Esophagus squamous epithelium (tissue), 5 donors: ENCODE measurements at regions not wholly inside any gene's neighbourhood (a gene's known extent, or its start where the extent isn't known, plus 50 kb on each side); places are given as distances from the start of the nearest gene placed in this dataset.

Experiments
- DNase-seq: peaks from one replicate; lab custom pipeline; 2025; lab: John Stamatoyannopoulos, UW
- H3K27ac ChIP-seq, 4 donors: fragments of 200-600 bp; sonication (generic); one replicate each; pipeline ENCODE4 v1.5.1; 2016 to 2019; ENCODE audit warnings: mild to moderate bottlenecking in 1 of 4
- H3K27me3 ChIP-seq, 4 donors: fragments of 200-600 bp; sonication (generic); 1 replicate in 3 of 4; 2 replicates in 1 of 4; pipeline versions ENCODE4 v1.5.1 to v1.6.0; 2017 to 2021; ENCODE audit warnings: antibody characterized with exemption in 1 of 4
- H3K36me3 ChIP-seq, 3 donors: fragments of 200-600 bp; sonication (generic); one replicate each; pipeline ENCODE4 v1.5.1; 2016 to 2019
- H3K4me1 ChIP-seq, 3 donors: fragments of 200-600 bp; sonication (generic); one replicate each; pipeline ENCODE4 v1.5.1; 2017 to 2019
- H3K4me3 ChIP-seq, 4 donors: fragments of 200-600 bp; sonication (generic); 1 replicate in 3 of 4; 2 replicates in 1 of 4; pipeline ENCODE4 v1.5.1; 2016 to 2019; ENCODE audit warnings: mild to moderate bottlenecking in 2 of 4, moderate library complexity in 1 of 4
- H3K9me3 ChIP-seq, 3 donors: fragments of 200-600 bp; sonication (generic); one replicate each; pipeline ENCODE4 v1.5.1; 2016 to 2019
- CTCF ChIP-seq, 6 experiments: fragments of 450-650 bp in 4 of 6; fragments of 200-600 bp in 2 of 6; sonication (generic) in 2 of 6; IDR thresholded peaks; one replicate each; pipeline ENCODE4 v1.5.1; 2016 to 2019; ENCODE audit warnings: antibody characterized with exemption in 6 of 6, mild to moderate bottlenecking in 4 of 6, moderate library complexity in 4 of 6
- POLR2A ChIP-seq, 4 donors: fragments of 450-650 bp; IDR thresholded peaks; one replicate each; pipeline ENCODE4 v1.6.1; 2017; ENCODE audit warnings: antibody characterized with exemption in 4 of 4, mild to moderate bottlenecking in 4 of 4, moderate library complexity in 3 of 4
- WGBS, 2 donors: methylation state at CpG; one replicate each; pipeline ENCODE4 v1.1.5; 2018; 5-methylcytosine and 5-hydroxymethylcytosine counted together
- intact Hi-C: fragments of 100-400 bp; cut with DNase I; formaldehyde crosslinking; loops from one replicate; pipeline ENCODE4 v1.15.0; 2022
- donor health status: DM: yes; HTN: yes; CAD: no.

GRCh38 chr6:28802417-28803336 lies 121.1 kb downstream of the TRIM27 start:
- Histone ChIP-seq H3K4me3 (no peak overlapping the region), H3K27me3 (peaks cover 0 to 95% (median 4%) of the 10 kb centered on the region in 4 donors), H3K4me1 (no peaks in the 10 kb centered on the region), H3K9me3 (peaks cover 0 to 6% (median 0%) of the 10 kb centered on the region in 3 donors), H3K27ac (no peak overlapping the region), H3K36me3 (no peaks in the 10 kb centered on the region)
- no peak for DNase-seq
- 34 to 40% methylated on average over 24 to 25 of the region's 25 CpGs for WGBS, 2 donors
- TF ChIP-seq POLR2A (IDR thresholded peaks at IDR 0.05) (no peak), CTCF (IDR thresholded peaks at IDR 0.05) (no peak)
- intact Hi-C loops, result no loop called here

GRCh38 chr6:28803337-28803709 lies 120.5 kb downstream of the TRIM27 start:
- 7 to 11% methylated on average over 8 of the region's 8 CpGs for WGBS, 2 donors
- Histone ChIP-seq H3K4me3 (no peak overlapping the region), H3K27me3 (peaks cover 0 to 96% (median 7%) of the 10 kb centered on the region in 4 donors), H3K9me3 (peaks cover 0 to 6% (median 0%) of the 10 kb centered on the region in 3 donors), H3K36me3 (no peaks in the 10 kb centered on the region), H3K4me1 (no peaks in the 10 kb centered on the region), H3K27ac (no peak overlapping the region)
- no peak for DNase-seq
- intact Hi-C loops, result no loop called here
- no peak for TF ChIP-seq CTCF (IDR thresholded peaks at IDR 0.05)
- TF ChIP-seq POLR2A (IDR thresholded peaks at IDR 0.05), result no peak

GRCh38 chr6:28807682-28808280 lies 116.0 kb downstream of the TRIM27 start:
- Histone ChIP-seq H3K27me3 (peaks cover 0 to 100% (median 36%) of the 10 kb centered on the region in 4 donors), H3K27ac (no peak overlapping the region), H3K9me3 (no peaks in the 10 kb centered on the region), H3K4me3 (no peak overlapping the region), H3K36me3 (no peaks in the 10 kb centered on the region), H3K4me1 (peaks cover 0 to 12% (median 0%) of the 10 kb centered on the region in 3 donors)
- WGBS, 2 donors, result 8 to 12% methylated on average over 12 of the region's 12 CpGs
- TF ChIP-seq POLR2A (IDR thresholded peaks at IDR 0.05), result no peak
- no peak for TF ChIP-seq CTCF (IDR thresholded peaks at IDR 0.05)
- DNase-seq, result no peak
- intact Hi-C loops, result no loop called here

GRCh38 chr6:28808383-28808782 lies 115.4 kb downstream of the TRIM27 start:
- Histone ChIP-seq H3K27ac (no peak overlapping the region), H3K4me3 (no peak overlapping the region), H3K9me3 (no peaks in the 10 kb centered on the region), H3K4me1 (peaks cover 0 to 12% (median 0%) of the 10 kb centered on the region in 3 donors), H3K27me3 (peaks cover 0 to 100% (median 39%) of the 10 kb centered on the region in 4 donors), H3K36me3 (no peaks in the 10 kb centered on the region)
- TF ChIP-seq POLR2A (IDR thresholded peaks at IDR 0.05) (no peak), CTCF (IDR thresholded peaks at IDR 0.05) (no peak)
- WGBS, 2 donors, result 17 to 21% methylated on average over 9 to 13 of the region's 13 CpGs
- DNase-seq, result no peak
- intact Hi-C loops, result no loop called here
